ENCODE measurements at regions not wholly inside any gene's neighbourhood (a gene's known extent, or its start where the extent isn't known, plus 50 kb on each side); places are given as distances from the start of the nearest gene placed in this dataset.

DNA sequence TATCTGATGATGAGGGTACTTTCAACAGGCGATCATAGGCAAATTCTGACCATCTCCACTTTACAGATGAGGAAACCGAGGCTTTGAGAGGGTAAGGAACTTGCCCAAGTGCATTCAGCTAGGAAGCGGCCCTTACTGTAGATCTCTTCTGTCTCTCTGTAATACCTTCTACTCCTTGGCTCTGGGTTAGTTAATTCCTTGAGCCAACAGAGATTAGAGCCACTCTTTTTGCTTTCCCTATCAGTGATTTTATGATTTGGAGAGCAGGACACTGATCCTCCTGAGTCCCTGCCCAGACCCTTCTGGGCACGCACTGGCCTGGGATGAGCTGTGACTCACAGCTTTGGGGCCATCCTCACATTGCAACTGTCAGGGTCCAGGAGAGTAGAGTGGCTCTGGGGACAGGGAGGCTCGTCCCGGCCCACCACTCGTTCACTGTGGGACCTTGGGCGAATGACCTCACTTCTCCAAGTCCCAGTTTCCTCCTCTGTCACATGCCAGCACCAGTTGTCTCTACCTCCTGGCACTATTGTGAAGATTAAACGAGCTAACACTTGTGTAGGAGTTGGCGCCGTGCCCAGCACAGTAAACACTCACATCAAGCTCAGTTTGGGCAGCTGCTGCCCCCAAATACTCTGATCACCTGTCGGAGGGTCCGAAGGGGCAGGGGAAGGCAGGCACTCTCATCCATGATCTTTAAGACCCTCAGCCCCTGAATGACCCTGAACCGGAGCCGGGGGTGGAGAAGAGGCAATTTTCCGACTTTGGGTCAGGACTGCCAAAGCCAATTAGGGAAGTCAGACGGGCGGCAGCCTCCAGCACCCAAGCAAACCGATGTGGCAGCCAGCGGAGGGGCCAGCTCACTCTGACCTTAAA is 235.0 kb downstream of the MIAT start:
- Histone ChIP-seq H3K4me3 (ENCODE audit: low read depth in 1 of 2, low read length in 1 of 2) (no peak overlapping the region), H3K4me1 (ENCODE audit: control insufficient read depth in 1 of 2, insufficient read depth in 1 of 2, low read depth in 1 of 2, low read length in 1 of 2) (no peaks in the 10 kb centered on the region), H3K27me3 (peaks cover 50% of the 10 kb centered on the region), H3K36me3 (no peaks in the 10 kb centered on the region), H3K9me3 (no peaks in the 10 kb centered on the region), H3K27ac (no peak overlapping the region)
- TF ChIP-seq, protein P1, sequence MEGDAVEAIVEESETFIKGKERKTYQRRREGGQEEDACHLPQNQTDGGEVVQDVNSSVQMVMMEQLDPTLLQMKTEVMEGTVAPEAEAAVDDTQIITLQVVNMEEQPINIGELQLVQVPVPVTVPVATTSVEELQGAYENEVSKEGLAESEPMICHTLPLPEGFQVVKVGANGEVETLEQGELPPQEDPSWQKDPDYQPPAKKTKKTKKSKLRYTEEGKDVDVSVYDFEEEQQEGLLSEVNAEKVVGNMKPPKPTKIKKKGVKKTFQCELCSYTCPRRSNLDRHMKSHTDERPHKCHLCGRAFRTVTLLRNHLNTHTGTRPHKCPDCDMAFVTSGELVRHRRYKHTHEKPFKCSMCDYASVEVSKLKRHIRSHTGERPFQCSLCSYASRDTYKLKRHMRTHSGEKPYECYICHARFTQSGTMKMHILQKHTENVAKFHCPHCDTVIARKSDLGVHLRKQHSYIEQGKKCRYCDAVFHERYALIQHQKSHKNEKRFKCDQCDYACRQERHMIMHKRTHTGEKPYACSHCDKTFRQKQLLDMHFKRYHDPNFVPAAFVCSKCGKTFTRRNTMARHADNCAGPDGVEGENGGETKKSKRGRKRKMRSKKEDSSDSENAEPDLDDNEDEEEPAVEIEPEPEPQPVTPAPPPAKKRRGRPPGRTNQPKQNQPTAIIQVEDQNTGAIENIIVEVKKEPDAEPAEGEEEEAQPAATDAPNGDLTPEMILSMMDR (IDR thresholded peaks at IDR 0.05), result no peak

DNA sequence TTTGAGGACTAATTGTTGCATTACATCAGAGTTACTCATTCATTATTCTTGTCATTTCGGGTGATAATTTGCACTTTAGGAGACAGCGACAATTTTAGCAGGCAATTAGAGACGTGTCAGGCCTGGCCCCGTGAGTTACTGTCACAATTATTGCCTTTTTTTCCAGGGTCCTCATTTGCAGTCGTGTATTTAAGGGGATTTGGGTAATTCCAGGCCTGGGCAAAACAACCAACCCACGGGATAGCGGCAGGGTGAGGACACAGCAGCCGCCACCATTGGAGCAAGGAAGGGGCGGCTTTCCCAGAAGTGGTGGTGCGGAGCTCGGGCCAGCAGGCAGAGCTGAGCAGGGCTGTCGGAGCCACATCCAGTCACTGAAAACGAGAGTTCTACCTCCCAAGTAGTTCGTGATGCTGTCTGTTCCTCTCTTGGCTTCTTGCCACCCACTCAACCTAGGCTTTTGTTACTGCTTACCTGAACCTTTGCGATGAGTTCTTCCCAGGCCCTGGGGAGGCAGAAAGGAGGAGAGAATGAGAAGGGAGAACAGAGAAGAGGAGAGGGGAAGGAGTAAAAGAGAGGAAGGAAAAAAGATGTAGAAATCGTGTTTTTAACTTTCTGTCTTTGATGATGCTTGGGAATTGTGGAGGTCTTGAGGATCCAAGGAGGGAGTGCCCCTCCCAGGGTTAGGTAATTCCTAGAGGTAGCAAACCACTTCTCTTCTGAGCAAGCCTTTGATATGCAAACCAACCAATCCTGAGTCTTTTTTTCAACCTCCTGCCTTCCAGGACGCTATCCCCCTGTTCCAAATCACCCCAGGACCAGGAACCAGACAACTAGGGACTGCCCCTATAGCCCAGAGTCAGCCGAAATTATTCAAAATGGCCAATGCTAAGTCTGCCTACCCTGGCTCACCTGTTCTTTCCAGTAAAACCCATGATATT is 236.1 kb downstream of the MIAT start:
- Histone ChIP-seq H3K36me3 (no peaks in the 10 kb centered on the region), H3K9me3 (no peaks in the 10 kb centered on the region), H3K27ac (no peak overlapping the region), H3K27me3 (peaks cover 57% of the 10 kb centered on the region), H3K4me3 (ENCODE audit: low read depth in 1 of 2, low read length in 1 of 2) (no peak overlapping the region), H3K4me1 (ENCODE audit: control insufficient read depth in 1 of 2, insufficient read depth in 1 of 2, low read depth in 1 of 2, low read length in 1 of 2) (no peaks in the 10 kb centered on the region)
- TF ChIP-seq, protein P1 (IDR thresholded peaks at IDR 0.05), result no peak

DNA sequence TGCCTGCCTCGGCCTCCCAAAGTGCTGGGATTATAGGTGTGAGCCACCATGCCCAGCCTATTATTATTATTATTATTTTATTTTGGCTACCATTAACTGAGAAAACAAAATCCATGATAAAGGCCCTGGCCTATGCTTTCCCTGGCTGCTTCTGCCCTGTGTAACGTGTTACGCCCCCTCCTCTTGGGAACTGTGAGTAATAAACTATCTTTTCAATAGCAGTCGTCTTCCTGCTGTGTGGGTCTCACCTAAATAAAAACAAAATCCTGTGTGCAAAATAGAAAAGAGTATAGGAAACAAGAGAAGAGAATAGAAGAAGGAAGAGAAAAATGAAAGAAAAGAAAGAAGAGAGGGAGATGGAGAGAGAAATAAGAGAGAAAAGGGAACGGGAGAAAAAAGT is 237.0 kb downstream of the MIAT start:
- Histone ChIP-seq H3K27ac (no peak overlapping the region), H3K9me3 (no peaks in the 10 kb centered on the region), H3K4me1 (ENCODE audit: control insufficient read depth in 1 of 2, insufficient read depth in 1 of 2, low read depth in 1 of 2, low read length in 1 of 2) (no peaks in the 10 kb centered on the region), H3K27me3 (peaks cover 65% of the 10 kb centered on the region), H3K4me3 (ENCODE audit: low read depth in 1 of 2, low read length in 1 of 2) (no peak overlapping the region), H3K36me3 (no peaks in the 10 kb centered on the region)
- TF ChIP-seq, protein P1 (IDR thresholded peaks at IDR 0.05), result no peak

DNA sequence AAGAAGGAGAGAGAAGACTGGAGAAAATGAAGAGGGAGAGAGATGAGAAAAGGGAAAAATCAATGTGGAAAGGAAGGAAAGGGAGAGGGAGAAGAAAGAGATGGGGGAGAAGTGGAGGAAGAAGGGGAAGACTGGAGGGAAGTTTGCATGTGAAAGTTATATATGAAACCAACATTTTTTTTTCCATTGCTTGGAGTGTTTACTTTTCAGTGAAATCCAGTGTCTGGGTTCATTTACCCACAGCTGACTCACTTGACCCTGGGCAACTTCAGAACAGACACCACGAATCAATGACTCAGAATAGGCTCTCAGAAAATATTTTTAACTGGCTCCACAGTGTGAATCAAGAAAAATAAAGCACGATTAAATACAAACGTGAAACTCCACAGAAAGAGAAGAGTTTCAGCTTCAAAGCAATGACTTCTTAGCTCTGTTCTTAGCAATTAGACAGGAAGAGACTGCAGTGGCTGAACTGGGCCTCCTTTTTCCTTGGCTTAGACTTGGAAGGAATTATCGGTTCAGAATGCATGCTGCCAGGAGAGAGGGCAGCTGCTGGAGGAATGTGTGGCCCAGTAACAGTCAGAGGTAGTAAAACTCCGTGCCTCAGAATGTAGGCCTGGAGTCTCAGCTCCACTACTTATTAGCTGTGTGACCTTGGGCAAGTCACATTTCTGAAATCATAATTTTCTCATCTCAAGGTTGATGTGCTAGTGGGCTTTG is 237.5 kb downstream of the MIAT start:
- Histone ChIP-seq H3K27ac (no peak overlapping the region), H3K4me3 (ENCODE audit: low read depth in 1 of 2, low read length in 1 of 2) (no peak overlapping the region), H3K4me1 (ENCODE audit: control insufficient read depth in 1 of 2, insufficient read depth in 1 of 2, low read depth in 1 of 2, low read length in 1 of 2) (no peaks in the 10 kb centered on the region), H3K27me3 (peaks cover 70% of the 10 kb centered on the region), H3K36me3 (no peaks in the 10 kb centered on the region), H3K9me3 (no peaks in the 10 kb centered on the region)
- TF ChIP-seq, protein P1 (IDR thresholded peaks at IDR 0.05), result no peak

DNA sequence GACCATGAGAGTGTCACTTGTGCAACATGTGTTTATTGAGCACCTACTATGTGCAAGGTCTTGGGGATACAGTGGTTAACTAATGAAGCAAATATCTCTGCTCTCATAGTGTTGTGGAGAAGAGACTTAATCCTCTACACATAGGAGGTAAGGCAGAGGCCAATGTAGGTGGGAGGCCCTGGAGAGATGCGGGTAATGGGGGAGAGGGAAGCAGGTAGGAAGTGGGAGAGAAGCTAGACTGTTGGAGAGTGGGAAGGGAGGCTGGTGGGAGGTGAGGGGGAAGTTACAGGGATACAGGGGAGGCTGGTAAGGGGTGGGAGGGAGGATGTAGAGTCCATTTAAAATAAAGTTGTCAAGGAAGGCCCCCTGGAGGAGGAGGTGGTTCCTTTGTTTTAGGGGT is 240.0 kb downstream of the MIAT start:
- TF ChIP-seq, protein P1 (IDR thresholded peaks at IDR 0.05), result no peak
- no peaks in the 10 kb centered on the region for H3K36me3 ChIP-seq
- H3K4me1 ChIP-seq (ENCODE audit: control insufficient read depth in 1 of 2, insufficient read depth in 1 of 2, low read depth in 1 of 2, low read length in 1 of 2), result no peaks in the 10 kb centered on the region
- H3K4me3 ChIP-seq (ENCODE audit: low read depth in 1 of 2, low read length in 1 of 2), result no peak overlapping the region
- no peaks in the 10 kb centered on the region for H3K9me3 ChIP-seq
- no peak overlapping the region for H3K27ac ChIP-seq
- peaks cover 75% of the 10 kb centered on the region for H3K27me3 ChIP-seq
